HEK293 (cell line): ENCODE measurements at regions not wholly inside any gene's neighbourhood (a gene's known extent, or its start where the extent isn't known, plus 50 kb on each side); places are given as distances from the start of the nearest gene placed in this dataset.

Experiments used
- CTCF ChIA-PET: fragments of 350-600 bp; formaldehyde crosslinking; extraction: SDS; loops from one replicate; lab custom pipeline; 2021; ENCODE audit warnings: antibody characterized with exemption; lab: Yijun Ruan, JAX
- POLR2A ChIA-PET: fragments of 300-600 bp; formaldehyde crosslinking; extraction: SDS; loops from one replicate; lab custom pipeline; 2020; ENCODE audit warnings: antibody characterized with exemption, inconsistent platforms; lab: Yijun Ruan, JAX
- H3K27ac ChIP-seq: fragments of 200-500 bp; sonication (Bioruptor generic); 2 replicates; pipeline ENCODE4 v1.5.1; 2014; ENCODE audit warnings: low read depth, low read length, control low read depth, inconsistent platforms; ENCODE audit errors: extremely low read depth
- H3K36me3 ChIP-seq, 2 experiments: fragments of 200-500 bp in 1 of 2; sonication (Bioruptor generic) in 1 of 2; 1 replicate in 1 of 2; 2 replicates in 1 of 2; pipeline ENCODE4 v1.5.1; 2014 to 2017; ENCODE audit warnings: inconsistent platforms in 2 of 2, low read length in 2 of 2; ENCODE audit not compliant: control insufficient read depth in 2 of 2, insufficient read depth in 1 of 2
- H3K4me1 ChIP-seq: fragments of 200-500 bp; sonication (Bioruptor generic); 2 replicates; pipeline ENCODE4 v1.5.1; 2014; ENCODE audit warnings: mild to moderate bottlenecking, low read length, inconsistent platforms; ENCODE audit not compliant: control insufficient read depth, insufficient read depth
- H3K4me3 ChIP-seq: 2 replicates; pipeline ENCODE4 v1.5.1; 2011; ENCODE audit warnings: low read depth, mild to moderate bottlenecking, control low read depth, low read length, moderate library complexity
- H3K9me3 ChIP-seq: fragments of 200-500 bp; sonication (Bioruptor generic); 2 replicates; pipeline ENCODE4 v1.5.1; 2014; ENCODE audit warnings: low read depth, low read length, inconsistent platforms; ENCODE audit not compliant: control insufficient read depth, insufficient read depth
- IKZF3 ChIP-seq: fragments of 450-650 bp; IDR thresholded peaks from 2 replicates; pipeline ENCODE4 v1.5.0; 2018; ENCODE audit warnings: missing biosample characterization, mild to moderate bottlenecking, missing genetic modification characterization, moderate library complexity
- RBAK ChIP-seq: fragments of 450-650 bp; formaldehyde crosslinking; IDR thresholded peaks from 2 replicates; pipeline ENCODE4 v1.5.1; 2016; ENCODE audit warnings: missing biosample characterization, missing genetic modification characterization
- SETDB1 ChIP-seq: IDR thresholded peaks from one replicate; pipeline ENCODE4 v1.6.1; 2017; ENCODE audit warnings: mild to moderate bottlenecking, low read length, moderate library complexity, mixed read lengths; ENCODE audit not compliant: insufficient read length
- SP2 ChIP-seq: fragments of 450-650 bp; formaldehyde crosslinking; IDR thresholded peaks from 2 replicates; pipeline ENCODE4 v1.5.1; 2016; ENCODE audit warnings: missing biosample characterization, missing genetic modification characterization
- SP7 ChIP-seq: fragments of 450-650 bp; formaldehyde crosslinking; IDR thresholded peaks from 2 replicates; pipeline ENCODE4 v1.5.1; 2016; ENCODE audit warnings: missing biosample characterization, missing genetic modification characterization
- YY1 ChIP-seq: fragments of 450-650 bp; formaldehyde crosslinking; IDR thresholded peaks from 2 replicates; pipeline ENCODE4 v1.5.1; 2018; ENCODE audit warnings: missing biosample characterization, missing genetic modification characterization
- ZFP37 ChIP-seq: fragments of 450-650 bp; formaldehyde crosslinking; IDR thresholded peaks from 2 replicates; pipeline ENCODE4 v1.5.1; 2016; ENCODE audit warnings: missing biosample characterization, missing genetic modification characterization
- ZNF112 ChIP-seq: fragments of 450-650 bp; formaldehyde crosslinking; IDR thresholded peaks from 2 replicates; pipeline ENCODE4 v1.5.0; 2017; ENCODE audit warnings: missing biosample characterization, missing genetic modification characterization
- ZNF146 ChIP-seq: fragments of 450-650 bp; formaldehyde crosslinking; IDR thresholded peaks from 2 replicates; pipeline ENCODE4 v1.5.1; 2016; ENCODE audit warnings: missing biosample characterization, missing genetic modification characterization
- ZNF423 ChIP-seq: fragments of 450-650 bp; formaldehyde crosslinking; IDR thresholded peaks from 2 replicates; pipeline ENCODE4 v1.5.1; 2016; ENCODE audit warnings: missing biosample characterization, missing genetic modification characterization
- ZNF521 ChIP-seq: fragments of 450-650 bp; formaldehyde crosslinking; IDR thresholded peaks from 2 replicates; pipeline ENCODE4 v1.5.1; 2017; ENCODE audit warnings: missing biosample characterization, mild to moderate bottlenecking, missing genetic modification characterization
- ZNF529 ChIP-seq: fragments of 450-650 bp; formaldehyde crosslinking; IDR thresholded peaks from 2 replicates; pipeline ENCODE4 v1.5.1; 2017; ENCODE audit warnings: missing genetic modification characterization, missing biosample characterization; ENCODE audit not compliant: insufficient replicate concordance
- ZNF660 ChIP-seq: fragments of 450-650 bp; IDR thresholded peaks from 2 replicates; pipeline ENCODE4 v1.5.1; 2018; ENCODE audit warnings: missing biosample characterization, mild to moderate bottlenecking, missing genetic modification characterization
- ZNF670 ChIP-seq: fragments of 450-650 bp; formaldehyde crosslinking; IDR thresholded peaks from 2 replicates; pipeline ENCODE4 v1.5.1; 2016; ENCODE audit warnings: missing biosample characterization, missing genetic modification characterization, low read depth
- TF ChIP-seq, protein P1 (sequence below): fragments of 450-650 bp; formaldehyde crosslinking; IDR thresholded peaks from 2 replicates; pipeline ENCODE4 v1.5.1; 2016; ENCODE audit warnings: missing biosample characterization, missing genetic modification characterization
- TF ChIP-seq, protein P2 (sequence below): fragments of 450-650 bp; IDR thresholded peaks from 2 replicates; pipeline ENCODE4 v1.5.1; 2018; ENCODE audit warnings: missing biosample characterization, mild to moderate bottlenecking, missing genetic modification characterization
- TF ChIP-seq, protein P3 (sequence below): fragments of 450-650 bp; formaldehyde crosslinking; IDR thresholded peaks from 2 replicates; pipeline ENCODE4 v1.5.1; 2016; ENCODE audit warnings: missing biosample characterization, missing genetic modification characterization
- TF ChIP-seq, protein P4 (sequence below): fragments of 450-650 bp; formaldehyde crosslinking; IDR thresholded peaks from 2 replicates; pipeline ENCODE4 v1.5.1; 2016; ENCODE audit warnings: missing biosample characterization, missing genetic modification characterization
- TF ChIP-seq, protein P5 (sequence below): fragments of 450-650 bp; formaldehyde crosslinking; IDR thresholded peaks from 2 replicates; pipeline ENCODE4 v1.5.1; 2017; ENCODE audit warnings: missing biosample characterization, missing genetic modification characterization
- TF ChIP-seq, protein P6 (sequence below): fragments of 450-650 bp; formaldehyde crosslinking; IDR thresholded peaks from 2 replicates; pipeline ENCODE4 v1.5.1; 2016; ENCODE audit warnings: missing biosample characterization, missing genetic modification characterization
- TF ChIP-seq, protein P7 (sequence below): IDR thresholded peaks from 2 replicates; pipeline ENCODE4 v1.6.1; 2011; ENCODE audit warnings: mild to moderate bottlenecking, low read depth, low read length, borderline replicate concordance

DNA sequence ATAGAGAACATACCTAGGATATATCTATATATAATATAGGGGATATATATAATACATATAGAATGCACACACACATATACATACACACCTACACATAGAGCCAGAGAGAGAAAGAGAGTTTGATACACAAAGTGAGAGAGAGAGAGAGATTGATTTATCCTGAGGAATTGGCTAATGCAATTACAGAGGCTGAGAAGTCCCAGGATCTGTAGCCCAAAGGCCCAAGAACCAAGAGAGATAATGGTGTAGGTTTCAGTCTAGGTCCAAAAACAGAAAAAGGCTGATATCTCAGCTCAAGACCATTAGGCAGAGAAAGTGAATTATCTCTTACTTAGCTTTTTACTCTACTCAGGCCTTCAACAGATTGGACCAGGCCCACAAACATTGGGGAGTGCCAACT is 715.0 kb upstream of the LCORL start:
- CTCF ChIA-PET, result no interaction called here
- H3K27ac ChIP-seq, result no peak overlapping the region
- no peaks in the 10 kb centered on the region for H3K36me3 ChIP-seq
- TF ChIP-seq ZNF146 (tag by site-specific recombination), result no peak
- no peak for TF ChIP-seq ZNF529 (tag by site-specific recombination)
- TF ChIP-seq, protein P1, sequence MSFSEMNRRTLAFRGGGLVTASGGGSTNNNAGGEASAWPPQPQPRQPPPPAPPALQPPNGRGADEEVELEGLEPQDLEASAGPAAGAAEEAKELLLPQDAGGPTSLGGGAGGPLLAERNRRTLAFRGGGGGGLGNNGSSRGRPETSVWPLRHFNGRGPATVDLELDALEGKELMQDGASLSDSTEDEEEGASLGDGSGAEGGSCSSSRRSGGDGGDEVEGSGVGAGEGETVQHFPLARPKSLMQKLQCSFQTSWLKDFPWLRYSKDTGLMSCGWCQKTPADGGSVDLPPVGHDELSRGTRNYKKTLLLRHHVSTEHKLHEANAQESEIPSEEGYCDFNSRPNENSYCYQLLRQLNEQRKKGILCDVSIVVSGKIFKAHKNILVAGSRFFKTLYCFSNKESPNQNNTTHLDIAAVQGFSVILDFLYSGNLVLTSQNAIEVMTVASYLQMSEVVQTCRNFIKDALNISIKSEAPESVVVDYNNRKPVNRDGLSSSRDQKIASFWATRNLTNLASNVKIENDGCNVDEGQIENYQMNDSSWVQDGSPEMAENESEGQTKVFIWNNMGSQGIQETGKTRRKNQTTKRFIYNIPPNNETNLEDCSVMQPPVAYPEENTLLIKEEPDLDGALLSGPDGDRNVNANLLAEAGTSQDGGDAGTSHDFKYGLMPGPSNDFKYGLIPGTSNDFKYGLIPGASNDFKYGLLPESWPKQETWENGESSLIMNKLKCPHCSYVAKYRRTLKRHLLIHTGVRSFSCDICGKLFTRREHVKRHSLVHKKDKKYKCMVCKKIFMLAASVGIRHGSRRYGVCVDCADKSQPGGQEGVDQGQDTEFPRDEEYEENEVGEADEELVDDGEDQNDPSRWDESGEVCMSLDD (tag by site-specific recombination), result no peak
- no peak for TF ChIP-seq ZNF423 (tag by site-specific recombination)
- no peak for TF ChIP-seq ZNF660
- TF ChIP-seq ZNF112 (tag by site-specific recombination), result no peak
- no peak for TF ChIP-seq YY1 (tag by site-specific recombination)
- no peak for TF ChIP-seq ZNF521 (tag by site-specific recombination)
- TF ChIP-seq, protein P2, sequence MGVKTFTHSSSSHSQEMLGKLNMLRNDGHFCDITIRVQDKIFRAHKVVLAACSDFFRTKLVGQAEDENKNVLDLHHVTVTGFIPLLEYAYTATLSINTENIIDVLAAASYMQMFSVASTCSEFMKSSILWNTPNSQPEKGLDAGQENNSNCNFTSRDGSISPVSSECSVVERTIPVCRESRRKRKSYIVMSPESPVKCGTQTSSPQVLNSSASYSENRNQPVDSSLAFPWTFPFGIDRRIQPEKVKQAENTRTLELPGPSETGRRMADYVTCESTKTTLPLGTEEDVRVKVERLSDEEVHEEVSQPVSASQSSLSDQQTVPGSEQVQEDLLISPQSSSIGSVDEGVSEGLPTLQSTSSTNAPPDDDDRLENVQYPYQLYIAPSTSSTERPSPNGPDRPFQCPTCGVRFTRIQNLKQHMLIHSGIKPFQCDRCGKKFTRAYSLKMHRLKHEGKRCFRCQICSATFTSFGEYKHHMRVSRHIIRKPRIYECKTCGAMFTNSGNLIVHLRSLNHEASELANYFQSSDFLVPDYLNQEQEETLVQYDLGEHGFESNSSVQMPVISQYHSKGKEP (tag by site-specific recombination), result no peak
- no peak for TF ChIP-seq SP7 (tag by site-specific recombination)
- H3K4me1 ChIP-seq, result no peaks in the 10 kb centered on the region
- H3K9me3 ChIP-seq, result no peaks in the 10 kb centered on the region
- POLR2A ChIA-PET, result no interaction called here
- no peak overlapping the region for H3K4me3 ChIP-seq

DNA sequence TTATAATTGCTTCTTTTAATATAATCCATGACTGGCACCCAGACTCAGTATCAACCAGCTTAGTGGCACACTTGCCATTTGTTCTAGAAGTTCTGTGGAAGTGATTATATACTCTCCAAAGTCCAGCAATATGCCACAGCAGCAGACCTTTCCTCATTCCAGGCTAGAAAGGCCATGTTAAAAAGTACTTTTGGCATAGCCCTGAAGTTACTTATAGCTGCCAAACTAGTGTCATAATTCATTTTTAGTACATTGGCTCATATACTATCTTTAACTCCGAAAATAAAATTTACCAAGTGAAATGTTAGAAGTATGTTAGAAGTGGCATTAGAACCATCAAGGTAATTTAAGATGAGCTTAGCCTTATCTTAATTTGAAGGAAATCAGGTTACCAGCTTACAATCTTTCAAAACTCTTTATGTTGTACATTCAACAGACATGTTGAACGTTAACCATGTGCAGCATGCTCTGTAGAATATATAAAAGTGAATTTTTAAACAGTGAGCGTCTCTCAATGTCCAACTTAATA is 714.2 kb upstream of the LCORL start:
- Histone ChIP-seq H3K4me3 (no peak overlapping the region), H3K4me1 (no peaks in the 10 kb centered on the region), H3K36me3 (no peaks in the 10 kb centered on the region), H3K9me3 (no peaks in the 10 kb centered on the region), H3K27ac (no peak overlapping the region)
- ChIA-PET CTCF (no interaction called here), POLR2A (no interaction called here)
- TF ChIP-seq SP2 (tag by site-specific recombination) (no peak), ZFP37 (tag by site-specific recombination) (no peak), RBAK (tag by site-specific recombination) (no peak), IKZF3 (tag by site-specific recombination) (no peak), SETDB1 (no peak), ZNF670 (no peak)
- TF ChIP-seq, protein P3, sequence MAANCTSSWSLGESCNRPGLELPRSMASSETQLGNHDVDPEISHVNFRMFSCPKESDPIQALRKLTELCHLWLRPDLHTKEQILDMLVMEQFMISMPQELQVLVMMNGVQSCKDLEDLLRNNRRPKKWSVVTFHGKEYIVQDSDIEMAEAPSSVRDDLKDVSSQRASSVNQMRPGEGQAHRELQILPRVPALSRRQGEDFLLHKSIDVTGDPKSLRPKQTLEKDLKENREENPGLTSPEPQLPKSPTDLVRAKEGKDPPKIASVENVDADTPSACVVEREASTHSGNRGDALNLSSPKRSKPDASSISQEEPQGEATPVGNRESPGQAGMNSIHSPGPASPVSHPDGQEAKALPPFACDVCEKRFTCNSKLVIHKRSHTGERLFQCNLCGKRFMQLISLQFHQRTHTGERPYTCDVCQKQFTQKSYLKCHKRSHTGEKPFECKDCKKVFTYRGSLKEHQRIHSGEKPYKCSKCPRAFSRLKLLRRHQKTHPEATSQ (tag by site-specific recombination), result no peak
- TF ChIP-seq, protein P4, sequence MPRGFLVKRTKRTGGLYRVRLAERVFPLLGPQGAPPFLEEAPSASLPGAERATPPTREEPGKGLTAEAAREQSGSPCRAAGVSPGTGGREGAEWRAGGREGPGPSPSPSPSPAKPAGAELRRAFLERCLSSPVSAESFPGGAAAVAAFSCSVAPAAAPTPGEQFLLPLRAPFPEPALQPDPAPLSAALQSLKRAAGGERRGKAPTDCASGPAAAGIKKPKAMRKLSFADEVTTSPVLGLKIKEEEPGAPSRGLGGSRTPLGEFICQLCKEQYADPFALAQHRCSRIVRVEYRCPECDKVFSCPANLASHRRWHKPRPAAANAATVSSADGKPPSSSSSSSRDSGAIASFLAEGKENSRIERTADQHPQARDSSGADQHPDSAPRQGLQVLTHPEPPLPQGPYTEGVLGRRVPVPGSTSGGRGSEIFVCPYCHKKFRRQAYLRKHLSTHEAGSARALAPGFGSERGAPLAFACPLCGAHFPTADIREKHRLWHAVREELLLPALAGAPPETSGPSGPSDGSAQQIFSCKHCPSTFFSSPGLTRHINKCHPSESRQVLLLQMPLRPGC (tag by site-specific recombination), result no peak
- TF ChIP-seq, protein P5, sequence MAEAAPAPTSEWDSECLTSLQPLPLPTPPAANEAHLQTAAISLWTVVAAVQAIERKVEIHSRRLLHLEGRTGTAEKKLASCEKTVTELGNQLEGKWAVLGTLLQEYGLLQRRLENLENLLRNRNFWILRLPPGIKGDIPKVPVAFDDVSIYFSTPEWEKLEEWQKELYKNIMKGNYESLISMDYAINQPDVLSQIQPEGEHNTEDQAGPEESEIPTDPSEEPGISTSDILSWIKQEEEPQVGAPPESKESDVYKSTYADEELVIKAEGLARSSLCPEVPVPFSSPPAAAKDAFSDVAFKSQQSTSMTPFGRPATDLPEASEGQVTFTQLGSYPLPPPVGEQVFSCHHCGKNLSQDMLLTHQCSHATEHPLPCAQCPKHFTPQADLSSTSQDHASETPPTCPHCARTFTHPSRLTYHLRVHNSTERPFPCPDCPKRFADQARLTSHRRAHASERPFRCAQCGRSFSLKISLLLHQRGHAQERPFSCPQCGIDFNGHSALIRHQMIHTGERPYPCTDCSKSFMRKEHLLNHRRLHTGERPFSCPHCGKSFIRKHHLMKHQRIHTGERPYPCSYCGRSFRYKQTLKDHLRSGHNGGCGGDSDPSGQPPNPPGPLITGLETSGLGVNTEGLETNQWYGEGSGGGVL (tag by site-specific recombination), result no peak
- TF ChIP-seq, protein P6, sequence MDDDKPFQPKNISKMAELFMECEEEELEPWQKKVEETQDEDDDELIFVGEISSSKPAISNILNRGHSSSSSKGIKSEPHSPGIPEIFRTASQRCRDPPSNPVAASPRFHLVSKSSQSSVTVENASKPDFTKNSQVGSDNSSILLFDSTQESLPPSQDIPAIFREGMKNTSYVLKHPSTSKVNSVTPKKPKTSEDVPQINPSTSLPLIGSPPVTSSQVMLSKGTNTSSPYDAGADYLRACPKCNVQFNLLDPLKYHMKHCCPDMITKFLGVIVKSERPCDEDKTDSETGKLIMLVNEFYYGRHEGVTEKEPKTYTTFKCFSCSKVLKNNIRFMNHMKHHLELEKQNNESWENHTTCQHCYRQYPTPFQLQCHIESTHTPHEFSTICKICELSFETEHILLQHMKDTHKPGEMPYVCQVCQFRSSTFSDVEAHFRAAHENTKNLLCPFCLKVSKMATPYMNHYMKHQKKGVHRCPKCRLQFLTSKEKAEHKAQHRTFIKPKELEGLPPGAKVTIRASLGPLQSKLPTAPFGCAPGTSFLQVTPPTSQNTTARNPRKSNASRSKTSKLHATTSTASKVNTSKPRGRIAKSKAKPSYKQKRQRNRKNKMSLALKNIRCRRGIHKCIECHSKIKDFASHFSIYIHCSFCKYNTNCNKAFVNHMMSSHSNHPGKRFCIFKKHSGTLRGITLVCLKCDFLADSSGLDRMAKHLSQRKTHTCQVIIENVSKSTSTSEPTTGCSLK (tag by site-specific recombination), result no peak
- TF ChIP-seq, protein P7, sequence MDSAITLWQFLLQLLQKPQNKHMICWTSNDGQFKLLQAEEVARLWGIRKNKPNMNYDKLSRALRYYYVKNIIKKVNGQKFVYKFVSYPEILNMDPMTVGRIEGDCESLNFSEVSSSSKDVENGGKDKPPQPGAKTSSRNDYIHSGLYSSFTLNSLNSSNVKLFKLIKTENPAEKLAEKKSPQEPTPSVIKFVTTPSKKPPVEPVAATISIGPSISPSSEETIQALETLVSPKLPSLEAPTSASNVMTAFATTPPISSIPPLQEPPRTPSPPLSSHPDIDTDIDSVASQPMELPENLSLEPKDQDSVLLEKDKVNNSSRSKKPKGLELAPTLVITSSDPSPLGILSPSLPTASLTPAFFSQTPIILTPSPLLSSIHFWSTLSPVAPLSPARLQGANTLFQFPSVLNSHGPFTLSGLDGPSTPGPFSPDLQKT, result no peak
